ENCODE measurements at regions not wholly inside any gene's neighbourhood (a gene's known extent, or its start where the extent isn't known, plus 50 kb on each side); places are given as distances from the start of the nearest gene placed in this dataset.

GRCh38 chr15:70429056-70429722 lies 331.5 kb upstream of the TLE3 start:
- H2AK5ac ChIP-seq (ENCODE audit: low read depth, low read length), result no peak overlapping the region
- TF ChIP-seq CEBPB (IDR thresholded peaks at IDR 0.05; ENCODE audit: low read depth, low read length) (no peak), RXRA (IDR thresholded peaks at IDR 0.05; ENCODE audit: insufficient read depth, low read depth, low read length) (no peak), POLR2AphosphoS5 (IDR thresholded peaks at IDR 0.05; ENCODE audit: low read depth, low read length) (no peak), SUZ12 (IDR thresholded peaks at IDR 0.05; ENCODE audit: low read length) (no peak), CTBP2 (IDR thresholded peaks at IDR 0.05; ENCODE audit: borderline replicate concordance, insufficient read depth, insufficient read length, low read length) (no peak), MAX (IDR thresholded peaks at IDR 0.05) (no peak), KDM4A (IDR thresholded peaks at IDR 0.05; ENCODE audit: low read depth, low read length, severe bottlenecking) (no peak), EP300 (IDR thresholded peaks at IDR 0.05; ENCODE audit: borderline replicate concordance in 1 of 2, low read depth in 2 of 2, low read length in 2 of 2) (no peak), BCL11A (IDR thresholded peaks at IDR 0.05; ENCODE audit: low read depth in 2 of 2, low read length in 2 of 2) (no peak), ATF2 (IDR thresholded peaks at IDR 0.05; ENCODE audit: low read length) (no peak), CHD2 (IDR thresholded peaks at IDR 0.05; ENCODE audit: low read length) (no peak), BACH1 (IDR thresholded peaks at IDR 0.05; ENCODE audit: low read length) (no peak)
- H2BK20ac ChIP-seq (ENCODE audit: low read length), result no peak overlapping the region
- no peak overlapping the region for H4K8ac ChIP-seq (ENCODE audit: extremely low read depth, insufficient read depth, low read length)
- H4K91ac ChIP-seq (replicated peaks; ENCODE audit: insufficient read length, low read length), result no peak overlapping the region
- H3K27ac ChIP-seq (ENCODE audit: low read depth, low read length), result no peak overlapping the region
- no peak overlapping the region for H2BK120ac ChIP-seq (replicated peaks; ENCODE audit: low read depth, low read length)
- H2BK12ac ChIP-seq (ENCODE audit: low read depth, low read length), result no peak overlapping the region
- DNase-seq (ENCODE audit: low read depth in 1 of 2, low spot score in 2 of 2) (no peak), FAIRE-seq (no peak)
- H3K4me2 ChIP-seq (ENCODE audit: insufficient read depth in 1 of 2, low read depth in 2 of 2, low read length in 2 of 2), result no peak overlapping the region
- no peaks in the 10 kb centered on the region; a peak in 1 of 7 replicates for H3K27me3 ChIP-seq (replicated peaks in 1 of 4; ENCODE audit: control insufficient read depth in 3 of 4, extremely low read depth in 1 of 4, insufficient read depth in 3 of 4, low read length in 3 of 4)
- H3K9me3 ChIP-seq (ENCODE audit: insufficient read depth in 2 of 2, low read depth in 1 of 2, low read length in 1 of 2), result 0 out of 4 replicates have a peak, but pooled peaks cover 0 to 4% of the 10 kb centered on the region in 2 experiments
- H3K79me1 ChIP-seq (ENCODE audit: low read depth, low read length), result no peaks in the 10 kb centered on the region
- no peaks in the 10 kb centered on the region for H3K79me2 ChIP-seq (ENCODE audit: control insufficient read depth in 1 of 2, insufficient read depth in 2 of 2, low read length in 2 of 2)
- no peak overlapping the region for H3K56ac ChIP-seq (replicated peaks; ENCODE audit: insufficient read length, low read depth, low read length)
- H2BK5ac ChIP-seq (ENCODE audit: low read depth, low read length), result no peak overlapping the region
- no peaks in the 10 kb centered on the region for H3K36me3 ChIP-seq (ENCODE audit: control insufficient read depth in 2 of 4, insufficient read depth in 4 of 4, low read length in 3 of 4)
- H4K20me1 ChIP-seq (replicated peaks in 1 of 2; ENCODE audit: control insufficient read depth in 1 of 2, insufficient read depth in 2 of 2, low read length in 2 of 2), result no peaks in the 10 kb centered on the region
- no peak overlapping the region for H2AFZ ChIP-seq (ENCODE audit: low read length)
- no peak overlapping the region for H3K4me3 ChIP-seq (ENCODE audit: extremely low read depth in 1 of 4, insufficient read depth in 2 of 4, low read depth in 3 of 4, low read length in 4 of 4)
- no peak overlapping the region for H3K18ac ChIP-seq (ENCODE audit: extremely low read depth, low read length)
- H3K4me1 ChIP-seq (replicated peaks in 1 of 4; ENCODE audit: control insufficient read depth in 3 of 4, insufficient read depth in 4 of 4, low read length in 3 of 4), result peaks cover 0 to 7% (median 5%) of the 10 kb centered on the region in 4 experiments; a peak in 4 of 7 replicates
- H3K9ac ChIP-seq (replicated peaks in 1 of 4; ENCODE audit: extremely low read depth in 1 of 4, low read depth in 3 of 4, low read length in 3 of 4), result no peak overlapping the region
- ChIA-PET POLR2A (ENCODE audit: partially characterized antibody) (no interaction called here), CTCF (ENCODE audit: partially characterized antibody) (no interaction called here)
- no peaks in the 10 kb centered on the region for H3K23me2 ChIP-seq (ENCODE audit: low read depth, low read length)
- H3K14ac ChIP-seq (ENCODE audit: insufficient read length), result no peak overlapping the region
- no peak overlapping the region for H2BK15ac ChIP-seq (ENCODE audit: low read length)
- H3K23ac ChIP-seq (ENCODE audit: insufficient read length), result no peak overlapping the region
- H4K5ac ChIP-seq (ENCODE audit: insufficient read length, low read depth, low read length), result no peak overlapping the region
- WGBS, 2 experiments (ENCODE audit: extremely low coverage in 1 of 2, insufficient coverage in 1 of 2, insufficient read length in 1 of 2, insufficient replicate concordance in 2 of 2, low coverage in 1 of 2, low lambda C conversion rate in 2 of 2, missing lambda C conversion rate in 1 of 2), result 89% methylated on average over 5 of the region's 5 CpGs; no CpG with 5 or more reads in 1 of the 2 experiments
- H3K4ac ChIP-seq (replicated peaks; ENCODE audit: insufficient read length, low read depth, low read length), result no peak overlapping the region

Data from H1 (cell line).